Epithelial cell of esophagus (primary cell): ENCODE measurements at regions not wholly inside any gene's neighbourhood (a gene's known extent, or its start where the extent isn't known, plus 50 kb on each side); places are given as distances from the start of the nearest gene placed in this dataset.

Source experiments
- DNase-seq: peaks from one replicate; pipeline ENCODE4 v3.0.0; 2010; ENCODE audit warnings: low read depth
- H3K4me3 ChIP-seq: 2 replicates; pipeline ENCODE4 v1.5.1; 2011; ENCODE audit warnings: mild to moderate bottlenecking, low read length, control low read depth
- TF ChIP-seq, protein P1 (sequence below): IDR thresholded peaks from 2 replicates; pipeline ENCODE4 v1.5.1; 2011; ENCODE audit warnings: low read depth, mild to moderate bottlenecking, low read length, control low read depth, inconsistent platforms; ENCODE audit not compliant: insufficient read depth; ENCODE audit errors: missing control alignments

DNA sequence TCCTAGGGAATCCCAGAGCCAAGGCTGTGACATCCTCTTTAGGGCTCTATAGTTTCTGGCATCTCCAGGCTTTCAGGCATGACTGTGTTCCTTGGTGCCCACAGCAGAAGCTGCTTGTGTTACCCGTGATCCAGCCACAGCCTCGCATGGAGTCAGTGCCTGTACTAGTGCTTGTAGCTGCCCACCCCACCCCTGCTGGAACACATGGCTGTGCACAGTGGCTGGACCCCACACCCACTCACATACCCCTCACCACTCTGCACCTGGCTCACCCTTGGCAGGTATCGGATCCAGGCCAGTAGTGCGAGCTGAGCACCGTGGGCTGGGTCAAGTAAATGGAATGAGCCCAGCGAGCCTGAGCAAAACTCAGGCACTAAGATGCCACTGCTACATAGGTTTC, 934.7 kb upstream of the PRMT6 start:
- TF ChIP-seq, protein P1, sequence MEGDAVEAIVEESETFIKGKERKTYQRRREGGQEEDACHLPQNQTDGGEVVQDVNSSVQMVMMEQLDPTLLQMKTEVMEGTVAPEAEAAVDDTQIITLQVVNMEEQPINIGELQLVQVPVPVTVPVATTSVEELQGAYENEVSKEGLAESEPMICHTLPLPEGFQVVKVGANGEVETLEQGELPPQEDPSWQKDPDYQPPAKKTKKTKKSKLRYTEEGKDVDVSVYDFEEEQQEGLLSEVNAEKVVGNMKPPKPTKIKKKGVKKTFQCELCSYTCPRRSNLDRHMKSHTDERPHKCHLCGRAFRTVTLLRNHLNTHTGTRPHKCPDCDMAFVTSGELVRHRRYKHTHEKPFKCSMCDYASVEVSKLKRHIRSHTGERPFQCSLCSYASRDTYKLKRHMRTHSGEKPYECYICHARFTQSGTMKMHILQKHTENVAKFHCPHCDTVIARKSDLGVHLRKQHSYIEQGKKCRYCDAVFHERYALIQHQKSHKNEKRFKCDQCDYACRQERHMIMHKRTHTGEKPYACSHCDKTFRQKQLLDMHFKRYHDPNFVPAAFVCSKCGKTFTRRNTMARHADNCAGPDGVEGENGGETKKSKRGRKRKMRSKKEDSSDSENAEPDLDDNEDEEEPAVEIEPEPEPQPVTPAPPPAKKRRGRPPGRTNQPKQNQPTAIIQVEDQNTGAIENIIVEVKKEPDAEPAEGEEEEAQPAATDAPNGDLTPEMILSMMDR: no peak
- DNase-seq: no peak

DNA sequence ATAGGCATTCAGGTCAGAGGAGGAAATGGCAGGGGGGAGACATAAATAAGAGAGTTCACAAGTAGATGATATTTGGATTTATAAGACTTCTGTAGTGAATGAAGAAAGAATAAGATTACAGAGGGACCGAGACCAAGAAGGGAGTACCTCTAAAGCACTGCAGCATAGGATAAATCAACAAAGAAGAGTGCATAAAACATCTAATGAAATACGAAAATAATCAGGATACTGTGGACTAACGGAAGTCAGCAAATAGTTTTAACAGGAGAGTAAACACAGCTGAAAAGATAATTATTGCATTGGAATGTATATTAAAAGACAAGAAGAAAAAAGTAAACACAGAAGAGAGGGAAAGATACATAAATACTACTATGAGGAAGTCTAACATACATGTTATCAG, 921.9 kb upstream of the PRMT6 start:
- TF ChIP-seq, protein P1: no peak
- DNase-seq: no peak
- H3K4me3 ChIP-seq: no peak overlapping the region

More for the DNA sequence above, 934.7 kb upstream of the PRMT6 start:
- no peak overlapping the region for H3K4me3 ChIP-seq

DNA sequence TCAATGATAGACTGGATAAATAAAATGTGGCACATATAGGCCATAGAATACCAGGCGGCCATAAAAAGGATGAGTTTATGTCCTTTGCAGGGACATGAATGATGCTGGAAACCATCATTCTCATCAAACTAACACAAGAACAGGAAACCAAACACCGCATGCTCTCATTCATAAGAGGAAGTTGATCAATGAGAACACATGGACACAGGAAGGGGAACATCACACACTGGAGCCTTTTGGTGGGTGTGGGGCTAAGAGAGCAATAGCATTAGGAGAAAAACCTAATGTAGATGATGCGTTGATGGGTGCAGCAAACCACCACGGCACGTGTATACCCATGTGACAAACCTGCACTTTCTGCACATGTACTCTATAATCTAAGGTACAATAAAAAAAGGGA, 883.4 kb upstream of the PRMT6 start:
- TF ChIP-seq, protein P1: no peak
- DNase-seq: no peak
- H3K4me3 ChIP-seq: no peak overlapping the region

DNA sequence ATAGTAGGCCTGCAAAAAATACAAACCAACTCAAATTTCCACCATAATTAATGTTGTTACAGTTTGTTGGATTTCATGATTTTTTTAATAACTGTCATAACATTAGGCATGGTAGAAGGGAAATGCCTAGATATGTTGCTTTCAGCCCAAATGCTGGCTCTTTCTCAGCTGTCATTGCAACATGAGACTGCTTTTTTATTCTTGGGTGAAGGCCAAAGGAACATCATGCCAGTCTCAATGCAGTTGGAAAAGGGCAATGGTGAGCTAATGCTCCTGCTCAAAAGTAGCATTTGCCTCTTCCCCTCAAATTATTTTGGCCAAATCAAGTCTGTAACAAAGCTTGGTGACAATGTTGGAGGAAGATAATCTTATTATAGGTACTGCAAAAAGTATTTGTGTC, 877.7 kb upstream of the PRMT6 start:
- H3K4me3 ChIP-seq: no peak overlapping the region
- DNase-seq: no peak
- TF ChIP-seq, protein P1: no peak

DNA sequence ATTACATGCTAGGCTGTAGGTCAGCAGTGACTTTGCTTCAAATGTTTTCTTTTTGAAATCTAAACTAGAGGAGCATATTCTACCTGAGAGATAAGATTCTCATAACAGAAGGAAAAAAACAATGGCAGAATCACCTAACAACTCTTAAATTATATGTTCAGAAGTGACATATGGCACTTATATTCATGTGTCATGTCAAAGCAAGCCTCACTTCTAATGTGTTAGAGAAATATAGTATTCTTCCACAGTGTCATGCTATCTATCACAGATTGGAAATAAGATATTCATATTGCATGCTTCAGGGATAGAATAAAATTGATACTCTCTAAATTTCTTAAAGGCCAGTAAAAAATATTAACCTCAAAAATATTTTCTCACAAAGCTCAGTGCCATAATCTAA, 874.6 kb upstream of the PRMT6 start:
- no peak for DNase-seq
- H3K4me3 ChIP-seq: no peak overlapping the region
- TF ChIP-seq, protein P1: no peak

DNA sequence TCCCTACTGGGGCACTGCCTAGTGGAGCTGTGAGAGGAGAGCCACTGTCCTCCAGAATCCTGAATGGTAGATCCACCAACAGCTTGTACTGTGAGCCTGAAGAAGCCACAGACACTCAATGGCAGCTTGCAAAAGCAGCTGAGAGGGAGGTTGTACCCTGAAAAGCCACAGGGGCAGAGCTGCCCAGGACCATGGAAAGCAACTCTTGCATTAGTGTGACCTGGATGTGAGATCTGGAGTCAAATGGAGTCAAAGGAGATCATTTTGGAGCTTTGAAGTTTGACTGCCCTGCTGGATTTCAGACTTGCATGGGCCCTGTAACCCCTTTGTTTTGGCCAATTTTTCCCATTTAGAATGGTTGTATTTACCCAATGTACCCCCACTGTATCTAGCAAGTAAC, 871.4 kb upstream of the PRMT6 start:
- no peak overlapping the region for H3K4me3 ChIP-seq
- no peak for DNase-seq
- TF ChIP-seq, protein P1: no peak

DNA sequence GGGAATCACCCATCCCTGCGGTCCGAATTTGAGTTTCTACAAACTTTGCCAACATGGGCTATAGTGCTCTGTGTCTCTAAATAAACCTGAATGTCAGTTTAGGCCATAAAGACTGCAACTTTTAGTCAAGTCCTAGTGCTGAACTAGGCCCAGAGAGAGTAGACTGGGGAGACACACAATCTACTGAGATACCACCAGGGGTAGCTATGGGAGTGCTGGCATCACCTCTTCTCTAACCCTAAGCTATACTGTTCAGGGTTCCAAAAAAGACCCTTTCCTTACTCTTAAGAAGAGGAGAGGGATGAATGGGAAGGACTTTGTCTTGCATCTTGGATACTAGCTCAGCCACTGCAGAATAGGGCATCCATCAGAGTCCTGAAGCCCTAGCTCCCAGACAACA, 866.7 kb upstream of the PRMT6 start:
- no peak for DNase-seq
- TF ChIP-seq, protein P1: no peak
- H3K4me3 ChIP-seq: no peak overlapping the region
